Suppressor macrophage treated with lipopolysaccharide for 1 hour (primary cell): ENCODE measurements at regions not wholly inside any gene's neighbourhood (a gene's known extent, or its start where the extent isn't known, plus 50 kb on each side); places are given as distances from the start of the nearest gene placed in this dataset.

Source experiments
- DNase-seq, 3 donors: peaks; one replicate each; pipeline ENCODE4 v3.0.0-alpha.2; 2020 to 2022

DNA sequence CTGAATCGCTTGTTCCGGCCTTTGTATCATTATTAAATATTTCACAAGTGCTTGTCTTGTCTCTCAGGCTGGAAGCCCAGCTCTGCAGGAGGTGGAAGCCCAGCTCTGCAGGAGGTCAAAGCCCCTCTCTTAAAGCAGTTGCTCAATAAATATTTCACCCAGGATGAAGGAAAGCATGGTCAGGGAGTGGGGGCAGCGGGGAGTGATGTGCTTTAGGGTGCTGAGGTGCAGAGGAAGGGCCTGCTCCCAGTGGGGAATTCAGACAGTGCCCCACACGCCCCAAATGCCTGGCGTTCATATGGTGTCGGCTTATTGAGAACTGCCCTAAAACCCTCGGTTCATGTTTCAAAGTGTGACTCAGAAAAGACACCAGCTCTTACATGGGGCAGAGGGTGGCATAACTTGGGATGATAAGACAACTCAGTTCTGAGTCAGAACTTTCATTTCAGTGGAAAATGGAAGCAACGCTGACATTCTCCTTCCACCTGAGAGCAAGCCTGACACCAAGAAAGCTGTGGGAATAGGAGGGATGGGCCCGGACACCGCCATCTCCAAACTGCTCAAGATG is 114.3 kb upstream of the DAP start:
- DNase-seq: peak; percentile 36 to 70 (median 52)

DNA sequence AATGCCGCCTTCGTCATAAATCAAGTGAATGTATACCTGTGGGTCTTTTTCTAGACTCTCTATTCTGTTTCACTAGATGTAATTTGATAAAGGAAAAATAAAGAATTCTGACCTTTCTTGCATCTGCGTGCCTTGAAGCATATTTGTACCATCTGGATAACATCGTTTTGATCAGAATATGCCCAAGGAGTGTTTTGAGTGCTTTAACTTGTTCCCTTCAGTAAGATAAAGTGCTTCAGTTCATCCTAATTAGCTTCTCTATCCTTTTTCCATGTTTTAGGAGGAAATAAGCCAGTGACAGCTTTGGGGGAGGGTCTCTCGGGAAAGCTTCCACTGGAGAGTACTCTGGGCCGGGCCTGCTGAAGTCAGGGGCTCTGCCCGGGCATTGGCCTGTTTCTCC is 113.5 kb upstream of the DAP start:
- no peak for DNase-seq

DNA sequence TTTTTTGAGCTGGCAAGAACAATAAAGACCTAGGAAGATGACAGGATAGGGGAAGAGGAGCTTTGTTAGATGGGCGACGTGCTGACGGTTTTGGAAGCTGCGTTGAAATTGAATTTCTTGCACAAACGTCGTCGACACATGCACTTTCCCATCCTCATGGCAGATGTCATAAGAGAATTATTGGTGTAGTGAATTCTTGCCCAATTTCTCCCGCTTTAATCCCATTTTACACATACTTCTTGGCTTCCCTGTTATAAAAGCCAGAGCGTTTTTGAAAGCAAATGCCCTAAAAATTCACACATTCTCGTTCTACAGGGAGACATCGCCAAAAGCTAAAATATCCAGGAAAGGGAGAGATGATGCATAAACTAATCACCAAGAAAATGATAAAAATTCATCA is 109.8 kb upstream of the DAP start:
- DNase-seq: no peak

DNA sequence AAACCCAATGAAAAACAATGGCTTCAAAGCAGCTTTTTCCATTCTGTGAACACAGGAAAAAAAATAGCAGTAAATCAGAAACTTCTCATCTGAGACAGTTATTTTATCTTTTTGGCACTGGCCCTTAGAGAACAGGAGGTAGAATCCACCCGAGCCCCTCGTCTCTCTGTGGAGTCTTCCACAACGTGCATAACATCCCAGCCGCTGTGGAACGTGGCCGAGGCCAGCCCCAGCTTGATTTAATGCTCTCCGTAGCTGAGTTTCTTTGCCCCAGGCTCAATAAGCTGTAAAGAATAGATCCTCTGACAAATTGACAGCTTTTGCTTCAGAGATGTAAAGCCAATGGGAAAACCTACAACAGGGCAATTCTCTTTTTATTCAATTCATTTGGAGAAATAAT is 107.9 kb upstream of the DAP start:
- no peak for DNase-seq

DNA sequence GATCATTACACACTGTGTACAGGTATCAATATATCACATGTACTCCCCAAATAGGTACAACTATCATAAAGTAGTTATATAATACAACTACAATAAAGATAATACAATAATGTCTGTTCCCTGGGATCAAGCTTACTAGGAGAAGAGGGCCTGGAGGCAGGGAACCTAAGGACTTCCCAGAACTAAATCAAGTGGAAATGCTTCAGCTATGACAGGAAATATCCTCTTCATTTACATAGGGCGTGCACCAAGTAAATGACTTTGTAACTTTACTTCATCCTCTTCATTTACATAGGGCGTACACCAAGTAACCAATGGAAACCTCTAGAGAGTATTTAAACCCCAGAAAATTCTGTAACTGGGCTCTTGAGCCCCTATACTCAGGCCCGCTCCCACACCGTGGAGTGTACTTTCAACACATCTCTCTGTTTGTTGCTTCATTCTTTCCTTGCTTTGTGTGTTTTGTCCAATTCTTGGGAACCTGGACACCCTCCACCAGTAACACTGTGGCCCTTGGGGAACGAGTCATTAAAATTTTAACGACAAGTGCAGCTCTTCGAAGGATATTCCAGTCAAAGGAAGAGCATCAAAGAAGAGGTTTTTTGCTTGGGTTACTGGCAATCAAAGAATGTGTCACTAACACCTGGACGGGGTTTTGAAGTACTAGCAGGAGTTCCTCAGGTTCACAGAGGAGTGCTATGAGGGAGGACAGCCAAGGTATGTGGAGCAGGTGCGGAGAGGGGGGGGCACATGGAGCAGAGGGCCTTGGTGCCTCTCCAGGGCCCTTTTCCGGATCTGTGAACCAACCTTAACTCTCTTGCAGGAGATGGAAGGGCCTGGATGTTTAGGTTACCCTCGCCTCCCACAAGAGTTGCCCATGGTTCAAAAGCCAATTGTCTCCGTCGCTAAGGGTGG is 106.6 kb upstream of the DAP start:
- DNase-seq: no peak

DNA sequence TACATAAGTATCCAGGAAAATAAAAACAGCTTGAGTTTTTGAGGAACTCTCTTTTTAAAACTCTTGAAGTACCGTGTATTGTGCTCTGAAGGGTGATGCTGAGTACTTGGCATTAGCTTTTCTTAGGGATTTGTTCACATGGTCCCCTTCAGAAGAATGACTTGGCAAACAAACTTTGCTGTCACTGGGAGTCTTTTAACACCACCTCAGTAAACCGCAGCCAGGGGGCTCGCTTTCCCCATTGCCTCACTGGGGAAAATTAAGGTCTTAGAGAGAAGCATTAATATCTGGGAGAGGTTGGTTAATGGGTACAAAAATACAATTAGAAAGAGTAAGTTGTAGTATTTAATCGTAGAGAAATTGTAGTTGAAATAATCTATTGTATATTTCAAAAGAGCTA is 105.9 kb upstream of the DAP start:
- DNase-seq: no peak

DNA sequence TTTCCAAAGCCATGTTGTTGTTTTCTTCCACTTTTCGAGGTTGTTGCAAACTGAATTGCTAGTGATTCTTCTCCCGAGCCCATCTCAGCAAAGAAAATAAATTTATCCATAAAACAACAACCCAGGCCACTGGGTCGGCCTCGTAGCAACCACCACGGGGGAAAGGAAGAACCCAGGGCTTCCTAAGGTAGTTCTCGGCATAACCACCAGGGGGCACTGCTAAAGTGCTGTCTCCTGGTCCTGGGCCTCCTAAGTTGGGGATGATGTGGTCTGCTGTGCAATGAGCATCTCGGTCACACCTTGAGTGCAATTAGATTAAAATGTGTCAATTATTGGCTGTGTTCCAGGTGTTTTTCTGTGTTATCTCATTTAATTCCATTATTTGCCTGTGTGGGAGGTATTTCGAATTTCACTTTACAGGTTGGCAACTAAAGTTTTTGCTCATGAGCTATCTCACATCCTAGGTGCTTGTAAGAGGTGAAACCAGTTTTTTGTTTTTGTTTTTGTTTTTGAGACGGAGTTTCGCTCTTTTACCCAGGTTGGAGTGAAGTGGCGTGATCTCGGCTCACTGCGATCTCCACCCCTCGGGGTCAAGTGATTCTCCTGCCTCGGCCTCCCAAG is 102.8 kb upstream of the DAP start:
- DNase-seq: peak; percentile 76 to 83 (median 81)

DNA sequence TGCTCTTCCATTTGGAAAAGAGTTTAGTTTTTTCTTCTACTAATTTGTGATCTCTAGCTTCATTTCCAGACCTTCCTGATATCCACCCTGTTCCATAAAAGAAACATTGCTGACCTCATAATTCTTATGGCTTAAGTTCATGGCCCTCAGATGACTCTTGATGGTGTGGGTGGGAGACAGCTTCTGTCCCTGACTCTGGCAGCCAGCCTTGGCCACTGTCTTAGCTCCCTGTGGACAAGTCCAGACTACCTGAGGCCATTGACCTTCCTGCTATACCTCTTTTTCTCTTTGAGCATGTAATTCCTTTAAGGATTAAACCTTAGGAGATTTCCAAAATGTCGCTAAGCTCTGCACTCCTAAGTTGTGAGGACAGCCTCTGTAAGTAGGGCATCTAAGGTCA is 101.1 kb upstream of the DAP start:
- peak; percentile 55 to 67 (median 58) for DNase-seq

DNA sequence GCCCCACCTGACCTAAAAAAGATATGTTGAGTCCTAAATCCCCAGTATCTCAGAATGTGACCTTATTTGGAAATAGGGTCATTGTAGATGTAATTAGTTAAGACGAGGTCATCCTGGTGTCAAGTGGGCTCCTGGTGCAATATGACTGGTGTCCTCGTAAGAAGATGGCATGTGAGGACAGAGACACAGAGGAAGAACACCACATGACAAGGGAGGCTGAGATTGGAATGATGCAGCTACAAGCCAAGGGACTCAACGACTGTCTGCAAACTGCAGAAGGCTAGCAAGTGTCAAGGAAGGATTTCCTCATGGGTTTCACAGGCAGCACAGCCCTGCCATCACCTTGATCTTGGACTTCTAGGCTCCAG is 100.4 kb upstream of the DAP start:
- DNase-seq: peak; percentile 20 to 42 (median 40)

DNA sequence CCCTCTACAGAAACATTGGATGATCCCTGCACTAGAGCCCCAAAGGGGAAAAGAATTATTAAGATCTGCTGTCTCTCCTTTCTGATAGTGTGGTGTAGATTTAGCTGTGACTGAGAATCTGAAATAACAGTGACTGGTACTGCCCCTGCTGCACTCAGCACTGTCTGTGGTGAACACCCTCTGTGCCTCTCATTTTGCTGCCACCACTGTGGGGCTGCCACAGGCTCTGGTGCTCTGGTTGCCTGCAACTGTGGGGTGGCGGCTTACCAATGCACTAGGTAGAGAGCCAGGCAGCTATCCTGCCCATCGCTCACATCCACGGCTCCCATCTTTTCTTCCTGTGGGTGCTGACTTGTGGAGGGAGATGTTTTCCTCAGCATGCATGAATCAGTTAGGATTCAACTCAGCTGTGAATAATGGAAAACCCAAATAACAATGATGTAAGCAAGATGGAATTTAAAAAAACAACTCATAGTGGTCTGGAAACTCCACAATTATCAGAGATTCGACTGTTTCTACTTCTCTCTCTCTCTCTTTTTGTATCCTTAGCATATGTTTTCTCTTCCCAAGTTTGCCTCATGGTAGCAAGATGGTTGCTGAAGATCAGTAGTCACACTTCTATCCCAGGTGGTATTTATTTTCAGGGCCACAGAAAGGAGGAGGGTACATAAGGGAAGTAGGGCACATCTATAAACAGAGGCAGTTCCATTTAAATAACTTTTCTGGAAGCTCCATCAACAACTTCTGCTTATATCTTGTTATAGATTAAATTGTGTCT is 99.8 kb upstream of the DAP start:
- DNase-seq: peak; percentile 24 to 68 (median 56)

DNA sequence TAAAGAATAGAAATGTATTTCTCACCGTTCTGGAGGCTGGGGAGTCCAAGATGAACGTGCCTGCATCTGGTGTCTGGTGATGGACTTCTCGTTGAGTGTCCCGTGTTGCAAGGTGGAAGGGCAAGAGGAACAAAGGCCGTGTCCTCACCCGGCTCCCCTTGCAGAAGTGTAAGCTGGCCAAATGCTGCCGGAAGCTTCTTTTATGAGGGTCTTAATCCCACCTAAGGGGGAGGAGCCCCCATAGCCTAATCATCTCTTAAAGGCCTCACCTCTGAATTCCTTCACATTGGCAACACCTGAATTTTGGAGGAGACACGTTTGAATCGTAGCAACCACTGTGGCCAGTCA is 99.1 kb upstream of the DAP start:
- no peak for DNase-seq

DNA sequence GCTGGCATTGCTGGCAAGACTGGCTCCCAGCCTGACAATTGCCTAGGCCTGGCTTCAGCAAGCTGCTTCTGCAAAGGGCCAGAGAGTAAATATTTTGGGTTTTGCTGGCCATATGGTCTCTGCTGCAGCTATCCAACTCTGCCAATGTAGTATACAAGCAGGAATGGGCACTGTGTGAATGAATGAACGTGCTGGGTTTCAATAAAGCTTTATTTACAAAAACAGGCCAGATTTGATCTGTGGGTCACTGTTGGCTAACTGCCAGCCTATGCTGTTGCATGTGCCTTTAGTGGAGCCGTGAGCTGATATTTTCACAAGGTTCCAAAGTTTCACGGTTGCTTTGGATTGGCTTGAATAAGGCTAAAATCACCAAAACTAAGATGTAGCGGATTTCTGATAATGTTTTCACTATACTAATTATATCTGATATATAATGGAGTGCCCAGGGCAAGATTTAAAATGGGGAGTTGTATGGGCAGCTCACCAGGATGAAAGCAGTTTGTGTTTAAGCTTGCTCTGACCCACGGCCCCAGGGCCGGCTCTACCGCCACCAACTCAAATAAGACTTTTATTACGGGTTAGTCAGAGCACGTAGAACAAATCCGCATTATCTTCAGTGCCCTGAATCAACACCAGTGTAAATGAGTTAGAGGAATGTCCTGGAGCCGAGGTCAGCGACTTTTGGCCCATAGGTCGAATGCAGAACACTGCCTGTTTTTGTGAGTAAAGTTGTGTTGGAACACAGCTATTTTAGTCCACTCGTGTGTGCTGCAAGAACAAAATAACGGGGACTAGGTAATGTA is 98.6 kb upstream of the DAP start:
- no peak for DNase-seq

DNA sequence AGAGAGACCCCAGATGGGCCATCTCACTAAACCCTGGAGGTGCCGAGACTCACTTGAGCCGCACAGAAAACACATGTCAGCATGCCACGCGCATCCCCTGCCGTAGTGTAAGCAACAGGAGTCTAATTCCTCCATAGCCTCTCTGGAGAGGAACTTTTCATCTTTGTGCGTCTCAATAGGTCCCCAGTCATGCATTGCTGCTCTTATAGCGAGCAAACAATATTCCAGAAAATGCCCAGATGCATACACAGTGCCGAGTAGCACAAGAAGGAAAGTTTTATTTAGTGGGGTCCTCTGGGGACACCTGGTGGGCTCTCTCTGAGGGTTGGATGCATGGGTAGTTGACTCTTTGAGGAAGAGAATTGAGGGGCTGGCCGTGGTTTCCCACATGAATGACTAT is 97.9 kb upstream of the DAP start:
- no peak for DNase-seq

DNA sequence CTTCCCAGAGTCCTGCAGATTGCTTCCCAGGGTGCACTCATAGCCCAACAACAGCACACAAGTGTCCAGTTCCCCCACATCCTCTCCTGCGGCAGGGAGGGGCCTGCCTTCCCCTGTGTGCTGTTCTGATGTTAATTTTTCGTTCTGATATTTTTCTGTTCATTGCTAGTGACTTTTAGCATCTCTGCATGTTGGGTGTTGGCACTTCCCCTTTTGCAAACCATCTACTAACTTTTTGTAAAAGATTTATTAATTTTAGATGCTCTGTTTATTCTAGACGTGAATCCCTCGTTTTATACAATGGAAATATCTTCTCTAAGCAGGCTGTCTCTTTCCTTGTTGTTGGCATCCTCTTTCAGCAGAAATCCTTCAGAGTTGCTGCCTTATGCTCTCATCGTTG is 97.3 kb upstream of the DAP start:
- DNase-seq: no peak

DNA sequence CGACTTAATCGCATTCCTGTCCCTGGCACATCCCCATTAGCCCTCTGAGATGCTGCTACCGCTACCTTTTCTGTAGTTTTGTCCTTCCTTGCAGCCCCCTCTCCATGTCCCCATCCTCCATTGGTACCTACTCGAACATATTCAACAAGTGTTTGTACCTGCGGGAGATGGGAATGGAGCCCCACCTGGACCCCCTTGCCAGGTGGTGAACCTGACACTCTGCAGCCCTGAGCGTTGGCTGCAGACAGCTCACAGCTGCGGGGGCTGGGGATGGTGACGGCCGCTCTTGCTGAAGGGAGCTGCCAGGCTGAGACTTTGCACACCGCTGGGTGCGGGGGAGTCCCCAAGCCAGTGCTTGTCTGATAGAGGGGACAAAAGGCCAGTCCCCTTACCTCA is 96.3 kb upstream of the DAP start:
- no peak for DNase-seq

DNA sequence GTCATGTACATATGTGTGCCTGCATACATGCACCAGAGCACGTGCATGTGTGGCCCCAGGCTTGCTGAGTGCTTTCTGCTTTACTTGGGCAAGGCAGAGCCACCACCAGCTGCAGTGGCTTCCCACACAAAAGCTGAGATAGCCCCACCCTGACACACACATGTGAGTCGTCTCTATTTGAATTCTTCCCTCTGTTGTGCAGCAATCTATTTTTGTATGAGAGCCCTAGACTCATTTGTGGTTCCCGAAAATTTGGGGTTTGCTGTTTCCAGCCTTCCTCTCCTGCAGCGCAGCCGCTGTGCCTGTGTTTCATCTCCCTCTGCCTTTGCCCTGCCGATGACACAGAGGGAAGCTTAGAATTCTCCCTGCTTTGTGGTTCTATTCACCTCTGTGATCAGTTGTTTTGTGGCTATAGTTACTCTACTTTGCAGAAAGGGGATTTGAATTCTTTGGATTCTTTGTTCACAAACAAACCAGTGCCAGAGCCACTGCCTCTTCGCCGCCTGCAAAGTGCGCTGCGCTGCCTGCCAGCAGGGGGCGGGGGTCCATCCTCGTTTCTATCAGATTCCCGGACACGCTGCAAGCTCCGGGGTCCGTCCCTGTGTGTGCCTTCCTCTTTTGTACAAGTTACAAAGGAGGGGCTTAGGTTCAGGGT is 95.8 kb upstream of the DAP start:
- peak; percentile 50 to 76 (median 60) for DNase-seq

DNA sequence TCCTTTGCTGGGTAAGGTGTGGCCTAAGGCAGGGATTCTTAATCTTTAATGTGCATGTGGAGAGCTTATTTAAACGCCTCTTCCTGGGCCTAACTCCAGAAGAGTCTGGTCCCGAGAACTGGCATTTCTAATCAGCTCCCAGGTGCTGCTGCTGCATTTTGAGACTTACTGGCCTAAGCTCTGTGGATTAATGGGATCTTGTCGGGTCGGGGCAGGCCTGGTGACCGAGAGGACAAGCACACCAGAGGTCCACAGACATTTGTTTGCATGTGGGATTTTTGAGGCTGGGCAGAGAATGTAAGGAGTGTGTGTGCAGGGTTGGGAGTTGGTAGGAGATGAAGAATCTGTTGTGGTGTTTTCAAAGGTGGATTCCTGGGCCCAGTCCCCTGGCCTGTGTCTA is 95.0 kb upstream of the DAP start:
- DNase-seq: no peak

DNA sequence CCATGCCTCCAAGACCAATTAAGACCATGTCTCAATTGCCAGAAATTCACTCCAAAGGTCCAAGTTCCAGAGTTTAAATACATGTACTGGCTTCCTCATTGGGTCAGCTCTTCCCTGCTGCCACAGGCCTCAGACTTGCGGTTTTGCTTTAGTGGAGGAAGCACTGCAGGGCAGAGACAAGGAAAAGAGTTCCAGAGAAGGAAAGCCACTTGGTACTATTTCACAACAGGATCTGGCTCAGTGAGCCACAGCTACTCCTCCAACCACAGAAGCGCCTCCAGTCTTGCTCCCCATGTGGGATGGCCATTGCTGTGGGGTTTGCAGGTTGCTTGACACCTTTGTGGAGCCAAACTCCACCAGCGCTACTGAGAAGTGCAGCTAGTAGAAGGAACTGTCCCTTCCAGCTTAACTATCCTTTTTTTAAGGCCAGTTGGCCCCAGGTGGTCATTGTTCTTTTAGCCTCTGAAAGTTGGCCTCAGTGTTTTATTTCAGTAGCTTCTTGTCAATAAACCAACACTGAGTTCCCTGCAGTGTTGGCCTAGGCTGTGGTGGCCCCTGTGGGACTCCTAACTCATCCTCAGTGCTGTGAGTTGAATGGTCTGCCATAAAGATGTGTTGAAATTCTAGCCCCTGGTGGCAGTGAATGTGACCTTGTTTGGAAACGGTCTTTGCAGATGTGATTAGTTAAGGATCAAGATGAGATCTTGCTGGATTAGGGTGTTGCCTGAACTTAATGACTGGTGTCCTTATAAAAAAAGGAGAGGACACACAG is 93.7 kb upstream of the DAP start:
- peak; percentile 71 to 79 (median 79) for DNase-seq

DNA sequence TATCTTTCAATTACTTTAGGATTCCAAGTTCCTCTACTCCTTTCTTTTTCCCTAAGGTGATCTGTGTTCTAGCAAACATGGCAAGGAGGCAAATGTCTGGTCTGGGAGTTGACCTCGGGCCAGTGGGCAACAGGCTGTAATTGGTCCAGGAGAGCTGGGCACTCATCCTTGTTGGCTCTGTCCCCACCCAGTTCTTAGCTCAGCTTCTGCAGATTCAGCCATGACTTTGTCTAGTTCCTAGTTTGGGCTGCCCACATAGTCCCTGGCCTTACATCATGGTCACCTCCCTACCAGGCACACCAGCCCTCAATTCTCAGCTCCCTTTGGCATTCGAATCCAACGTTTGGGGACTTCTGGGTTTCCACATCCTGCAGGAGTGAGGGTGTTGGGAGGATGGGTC is 92.1 kb upstream of the DAP start:
- DNase-seq: peak; percentile 46 to 57 (median 49)

DNA sequence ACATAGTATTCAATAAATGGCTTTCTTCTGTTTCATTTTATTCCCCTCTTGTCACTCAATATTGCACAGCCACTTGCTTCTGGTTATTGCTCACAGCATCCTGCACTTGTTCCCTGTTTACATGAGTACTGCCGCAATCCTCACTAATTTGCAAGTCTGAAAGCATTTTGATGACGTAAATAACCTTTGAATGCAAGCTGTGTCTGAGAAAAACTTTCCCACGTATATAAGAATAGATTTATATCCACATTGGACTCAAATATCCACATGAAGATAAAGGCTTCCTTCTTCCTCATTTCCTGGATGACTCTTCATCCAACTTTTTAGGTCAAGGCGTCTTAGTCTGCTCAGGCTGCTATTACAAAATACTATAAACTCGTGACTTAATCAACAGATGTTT is 88.2 kb upstream of the DAP start:
- DNase-seq: peak; percentile 12 to 70 (median 33)

DNA sequence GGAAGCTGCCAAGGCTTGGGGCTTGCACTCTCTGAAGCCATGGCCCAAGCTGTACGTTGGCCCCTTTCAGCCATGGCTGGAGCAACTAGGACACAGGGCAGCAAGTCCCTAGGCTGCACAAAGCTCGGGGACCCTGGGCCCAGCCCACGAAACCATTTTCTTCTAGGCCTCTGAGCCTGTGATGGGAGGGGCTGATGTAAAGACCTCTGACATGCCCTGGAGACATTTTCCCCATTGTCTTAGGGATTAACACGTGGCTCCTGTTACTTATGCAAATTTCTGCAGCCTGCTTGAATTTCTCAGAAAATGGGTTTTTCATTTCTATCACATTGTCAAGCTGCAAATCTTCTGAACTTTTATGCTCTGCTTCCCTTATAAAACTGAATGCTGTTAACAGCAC is 83.0 kb upstream of the DAP start:
- no peak for DNase-seq
